NB4 (cell line): ENCODE measurements at regions not wholly inside any gene's neighbourhood (a gene's known extent, or its start where the extent isn't known, plus 50 kb on each side); places are given as distances from the start of the nearest gene placed in this dataset.
A peak's percentile ranks its signal among the peaks of the same experiment; 100 is the strongest.

Experiments
- DNase-seq: peaks from one replicate; pipeline ENCODE4 v3.0.0; 2010; ENCODE audit warnings: low read depth
- H3K4me3 ChIP-seq: one replicate; pipeline ENCODE4 v1.5.1; 2011; ENCODE audit warnings: mild to moderate bottlenecking, low read depth, low read length, moderate library complexity
- CTCF ChIP-seq: IDR thresholded peaks from one replicate; pipeline ENCODE4 v1.5.1; 2012; ENCODE audit warnings: low read depth, low read length
- MAX ChIP-seq: IDR thresholded peaks from 2 replicates; pipeline ENCODE4 v1.6.1; 2011; ENCODE audit warnings: low read depth, low read length
- MYC ChIP-seq: IDR thresholded peaks from 2 replicates; pipeline ENCODE4 v1.6.1; 2011; ENCODE audit warnings: low read depth, low read length
- POLR2A ChIP-seq: IDR thresholded peaks from 2 replicates; pipeline ENCODE4 v1.6.1; 2011; ENCODE audit warnings: mild to moderate bottlenecking; ENCODE audit not compliant: insufficient read length; ENCODE audit errors: extremely low read depth

DNA sequence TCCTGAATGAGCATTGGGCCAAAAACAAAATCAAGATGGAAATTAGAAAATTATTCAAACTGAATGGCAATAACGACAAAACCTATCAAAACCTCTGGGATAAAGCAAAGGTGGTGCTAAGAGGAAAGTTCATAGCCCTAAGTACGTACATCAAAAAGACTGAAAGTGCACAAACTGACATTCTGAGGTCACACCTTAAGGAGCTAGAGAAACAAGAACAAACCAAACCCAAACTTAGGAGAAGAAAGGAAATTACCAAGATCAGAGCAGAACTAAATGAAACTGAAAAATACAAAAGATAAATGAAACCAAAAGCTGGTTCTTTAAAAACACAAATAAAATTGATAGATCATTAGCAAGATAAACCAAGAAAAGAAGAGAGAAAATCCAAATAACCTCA is 1543.5 kb upstream of the ACVR2A start:
- no peak for DNase-seq
- TF ChIP-seq CTCF (no peak), MYC (no peak), MAX (no peak), POLR2A (no peak)
- no peak overlapping the region for H3K4me3 ChIP-seq

DNA sequence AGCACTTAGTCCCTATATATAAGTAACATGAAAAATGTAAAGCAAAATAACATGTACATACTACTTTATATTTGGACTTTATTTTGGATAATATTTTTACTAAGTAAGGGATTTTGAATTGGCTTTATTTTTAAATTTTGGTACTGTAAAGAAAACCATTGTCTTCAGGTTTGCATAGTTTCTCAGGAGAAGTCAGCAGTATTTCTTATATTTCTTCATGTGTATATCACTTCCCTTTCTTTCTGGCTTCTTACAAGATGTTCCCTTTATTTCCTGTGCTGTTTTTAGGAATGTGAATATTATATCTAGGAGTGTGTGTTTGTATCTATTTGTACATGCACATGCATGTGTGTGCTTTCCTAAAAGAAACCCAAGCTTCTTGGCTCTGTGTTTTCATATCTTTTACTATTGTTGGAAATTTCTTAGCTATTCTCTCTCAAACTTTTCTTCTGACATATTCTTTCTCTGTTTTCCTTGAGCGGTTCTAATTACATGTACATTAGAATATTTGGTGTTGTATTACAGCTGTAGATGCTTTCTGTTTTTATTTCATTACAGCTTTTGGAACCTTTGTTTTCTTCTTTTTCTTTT is 1549.7 kb upstream of the ACVR2A start:
- peak; percentile 19 for DNase-seq
- no peak for TF ChIP-seq POLR2A
- no peak overlapping the region for H3K4me3 ChIP-seq

- no peak overlapping the region for H3K4me3 ChIP-seq
- TF ChIP-seq MAX = no peak
- no peak for TF ChIP-seq CTCF
- no peak for TF ChIP-seq MYC
- TF ChIP-seq POLR2A = no peak
- DNase-seq = no peak
Measured at GRCh38 chr2:146287281-146287680, 1557.5 kb upstream of the ACVR2A start.

DNA sequence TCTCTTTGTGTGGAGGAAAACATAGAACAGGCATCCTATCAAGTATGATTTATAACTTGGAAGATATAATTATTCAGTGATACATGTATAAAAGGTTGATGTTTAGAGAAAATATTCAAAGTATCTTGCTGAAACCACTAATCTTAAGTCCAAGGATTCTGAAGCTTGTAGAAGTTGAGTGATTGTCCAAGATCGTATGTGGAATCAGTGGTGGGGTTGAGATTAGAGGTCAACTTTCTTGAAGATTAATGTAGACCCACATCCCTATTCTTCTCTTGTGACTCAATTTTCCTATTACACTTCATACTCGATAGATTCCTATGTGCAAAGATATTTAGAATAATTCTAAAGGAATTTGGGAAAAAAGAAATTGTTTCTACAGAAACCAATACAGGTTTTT is 1565.9 kb upstream of the ACVR2A start:
- H3K4me3 ChIP-seq = no peak overlapping the region
- TF ChIP-seq MAX (no peak), CTCF (no peak), POLR2A (no peak), MYC (no peak)
- DNase-seq = no peak

DNA sequence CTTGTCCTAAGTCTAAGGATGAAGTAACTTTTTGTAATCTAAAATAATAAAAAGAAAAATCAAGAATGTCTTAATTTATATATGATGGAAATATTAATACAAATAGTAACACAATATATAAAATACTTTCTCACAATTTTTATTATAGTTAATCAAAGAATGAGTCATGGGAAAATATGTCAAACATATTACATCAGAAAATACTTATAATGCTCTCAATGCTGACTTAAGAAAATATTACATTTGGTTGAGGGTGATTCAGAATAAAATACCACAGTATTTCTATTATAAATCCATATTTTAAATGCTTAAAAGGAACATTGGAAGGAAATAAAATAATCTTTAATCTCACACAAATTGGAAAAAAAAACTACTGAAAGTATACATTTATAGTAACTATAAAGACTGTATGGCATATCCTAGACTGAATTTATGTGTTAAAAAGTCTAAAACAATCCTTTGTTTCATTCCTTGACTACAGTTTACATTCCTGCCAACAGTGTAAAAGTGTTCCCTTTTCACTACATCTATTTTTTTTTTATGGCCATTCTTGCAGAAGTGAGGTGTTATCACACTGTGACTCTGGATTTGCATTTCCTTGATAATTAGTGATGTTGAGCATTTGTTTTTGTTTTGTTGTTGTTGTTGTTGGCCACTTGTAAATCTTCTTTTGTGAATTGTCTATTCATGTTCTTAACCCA is 1573.5 kb upstream of the ACVR2A start:
- TF ChIP-seq POLR2A = no peak
- no peak for TF ChIP-seq MYC
- no peak for TF ChIP-seq CTCF
- TF ChIP-seq MAX = no peak
- no peak overlapping the region for H3K4me3 ChIP-seq

GRCh38 chr2:146270618-146271017 is 1574.2 kb upstream of the ACVR2A start:
- no peak for DNase-seq
- H3K4me3 ChIP-seq = no peak overlapping the region
- no peak for TF ChIP-seq MAX
- TF ChIP-seq CTCF = no peak
- no peak for TF ChIP-seq POLR2A
- TF ChIP-seq MYC = no peak

More for the DNA sequence above, 1573.5 kb upstream of the ACVR2A start:
- DNase-seq = no peak
